ENCODE measurements at regions not wholly inside any gene's neighbourhood (a gene's known extent, or its start where the extent isn't known, plus 50 kb on each side); places are given as distances from the start of the nearest gene placed in this dataset.
"Not testable (repeated sequence)": the region's sequence is repeated elsewhere in the genome, so short reads cannot be mapped to it uniquely, and the experiment has no call there.

DNA sequence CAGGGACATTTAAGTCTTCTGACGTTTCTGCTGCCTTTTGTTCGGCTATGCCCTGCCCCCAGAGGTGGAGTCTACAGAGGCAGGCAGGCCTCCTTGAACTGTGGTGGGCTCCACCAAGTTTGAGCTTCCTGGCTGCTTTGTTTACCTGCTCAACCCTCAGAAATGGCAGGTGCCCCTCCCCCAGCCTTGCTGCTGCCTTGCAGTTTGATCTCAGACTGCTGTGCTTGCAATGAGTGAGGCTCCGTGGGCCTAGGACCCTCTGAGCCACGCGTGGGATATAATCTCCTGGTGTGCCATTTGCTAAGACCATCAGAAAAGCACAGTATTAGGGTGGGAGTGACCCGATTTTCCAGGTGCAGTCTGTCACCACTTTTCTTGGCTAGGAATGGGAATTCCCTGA is 647.3 kb downstream of the CD109 start:
- not testable (repeated sequence) for TF ChIP-seq CTCF (IDR thresholded peaks at IDR 0.05; ENCODE audit: borderline replicate concordance, extremely low read depth, low read length, poor library complexity, severe bottlenecking); EZH2 (IDR thresholded peaks at IDR 0.05; ENCODE audit: borderline replicate concordance, low read depth, low read length, severe bottlenecking)
